Posterior cingulate gyrus (tissue), 11 donors: ENCODE measurements at regions not wholly inside any gene's neighbourhood (a gene's known extent, or its start where the extent isn't known, plus 50 kb on each side); places are given as distances from the start of the nearest gene placed in this dataset.

Experiments
- DNase-seq, 10 donors: peaks; one replicate each; pipeline versions ENCODE4 v3.0.0 to v3.0.0-alpha.2; 2020 to 2021; ENCODE audit warnings: mixed read lengths in 3 of 10
- intact Hi-C: fragments of 100-400 bp; cut with DNase I; formaldehyde crosslinking; loops from one replicate; pipeline ENCODE4 v1.15.1; 2023

DNA sequence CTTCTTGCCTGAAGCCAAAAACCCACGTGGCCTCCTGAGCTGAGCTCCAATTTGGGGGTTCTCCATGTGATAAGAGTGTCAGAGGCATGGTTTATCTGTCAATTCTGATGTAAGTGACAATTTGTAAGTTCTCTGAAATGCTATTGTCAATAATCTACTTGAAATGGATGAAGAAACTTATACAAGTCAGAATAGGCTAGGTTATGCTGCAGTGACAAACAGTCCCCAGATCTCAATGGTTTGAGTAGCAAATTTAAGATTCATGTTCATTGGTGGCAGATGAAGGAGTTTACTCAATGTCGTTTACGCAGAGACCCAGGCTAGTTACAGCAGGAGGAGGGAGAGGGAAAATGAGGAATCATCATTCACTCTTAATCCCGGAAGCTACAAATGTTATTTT lies 352.4 kb downstream of the KIF16B start:
- no peak for DNase-seq
- intact Hi-C loops: no loop called here

GRCh38 chr20:16219182-16219581 lies 354.1 kb downstream of the KIF16B start:
- DNase-seq: no peak
- intact Hi-C loops: no loop called here

DNA sequence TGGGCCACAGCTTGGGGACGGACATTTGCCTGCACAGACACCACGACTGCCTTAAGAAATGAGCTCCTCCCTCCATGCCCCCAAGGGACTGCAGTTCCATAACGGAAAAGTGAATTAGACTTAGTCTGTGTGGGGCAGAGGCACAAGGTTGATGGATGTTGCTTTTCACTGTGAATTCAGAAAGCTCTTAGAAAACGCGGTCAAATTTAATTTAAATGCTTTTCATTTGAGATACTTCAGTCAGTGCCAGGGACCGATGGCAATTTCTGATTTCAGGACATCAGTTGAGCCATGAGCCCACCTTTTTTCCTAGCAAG lies 356.4 kb downstream of the KIF16B start:
- DNase-seq: no peak
- intact Hi-C loops: no loop called here

DNA sequence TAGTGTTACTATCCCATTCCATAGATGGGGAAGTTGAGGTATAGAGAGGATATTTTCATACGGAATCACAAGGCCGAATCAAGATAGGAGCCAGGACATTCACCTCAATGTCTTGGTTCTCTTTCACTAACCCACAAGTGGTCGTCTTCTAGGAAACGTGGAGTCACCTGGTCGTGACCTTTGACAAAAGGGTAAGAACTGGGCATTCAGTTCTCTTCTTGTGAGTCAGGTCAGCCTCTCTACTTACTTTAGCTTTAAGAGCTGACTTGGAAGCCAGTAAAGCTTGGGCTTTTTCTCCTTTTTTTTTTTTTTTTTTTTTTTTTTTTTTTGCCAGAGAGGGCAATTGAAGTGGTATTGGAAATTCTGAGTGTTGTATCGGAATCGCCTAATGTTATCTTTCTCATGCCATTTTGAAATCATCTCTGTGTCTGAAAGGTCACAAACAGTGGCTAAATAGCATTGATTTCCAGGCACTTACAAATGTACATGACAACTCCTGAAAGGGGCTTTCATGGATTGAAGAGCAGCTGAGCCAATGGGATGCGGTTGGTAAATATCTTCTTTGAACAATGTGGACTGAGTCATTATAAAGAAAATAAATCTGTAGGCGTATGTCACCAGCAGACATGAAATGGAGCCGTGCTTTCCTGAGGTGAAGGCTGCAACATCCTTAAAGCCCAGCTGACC lies 356.9 kb downstream of the KIF16B start:
- intact Hi-C loops: no loop called here

GRCh38 chr20:16215041-16215440 lies 358.2 kb downstream of the KIF16B start:
- intact Hi-C loops: no loop called here
- no peak for DNase-seq

More for the DNA sequence above, 356.9 kb downstream of the KIF16B start:
- no peak for DNase-seq

DNA sequence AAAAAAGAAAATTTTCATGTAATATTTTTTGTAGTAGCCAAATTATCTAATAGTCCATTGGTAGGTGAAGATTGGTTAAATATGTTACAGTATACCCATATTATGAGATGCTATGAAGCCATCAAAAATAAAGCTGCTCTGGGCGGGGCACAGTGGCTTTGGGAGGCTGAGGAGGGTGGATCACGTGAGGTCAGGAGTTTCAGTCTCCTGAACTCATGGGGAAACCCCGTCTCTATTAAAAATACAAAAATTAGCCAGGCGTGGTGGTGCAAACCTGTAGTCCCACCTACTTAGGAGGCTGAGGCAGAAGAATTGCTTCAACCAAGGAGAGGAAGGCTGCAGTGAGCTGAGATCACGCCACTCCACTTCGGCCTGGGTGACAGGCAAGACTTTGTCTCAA lies 360.5 kb downstream of the KIF16B start:
- DNase-seq: no peak
- intact Hi-C loops: no loop called here

GRCh38 chr20:16209951-16210361 lies 363.3 kb downstream of the KIF16B start:
- DNase-seq: no peak
- intact Hi-C loops: no loop called here

- intact Hi-C loops: no loop called here
- DNase-seq: no peak
Observed at GRCh38 chr20:16209357-16209756, 363.9 kb downstream of the KIF16B start.

DNA sequence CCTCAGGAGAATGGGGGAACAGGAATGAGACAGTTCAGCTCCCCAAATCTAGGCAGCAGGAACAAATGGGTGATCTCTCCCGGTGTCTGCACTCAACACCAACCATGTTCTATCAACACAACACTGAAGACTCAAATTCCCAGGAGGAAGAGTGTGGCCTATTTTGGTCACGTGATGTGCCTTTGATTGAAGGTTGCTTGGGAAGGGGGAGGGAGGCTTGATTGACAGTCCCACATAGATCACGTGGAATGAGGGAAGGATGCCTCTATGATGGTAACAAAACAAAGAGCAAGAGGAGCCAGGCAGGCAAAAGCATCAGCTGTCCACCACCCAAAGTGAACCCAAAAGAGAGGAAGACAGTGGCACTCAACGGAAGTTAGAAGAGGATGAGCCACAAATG lies 364.8 kb downstream of the KIF16B start:
- no peak for DNase-seq
- intact Hi-C loops: no loop called here

GRCh38 chr20:16206817-16207216 lies 366.4 kb downstream of the KIF16B start:
- no peak for DNase-seq
- intact Hi-C loops: no loop called here

GRCh38 chr20:16205507-16205906 lies 367.7 kb downstream of the KIF16B start:
- intact Hi-C loops: no loop called here
- DNase-seq: no peak

- no peak for DNase-seq
- intact Hi-C loops: no loop called here
Observed at GRCh38 chr20:16203096-16203495, 370.2 kb downstream of the KIF16B start.

- intact Hi-C loops: no loop called here
Observed at GRCh38 chr20:16201191-16201590, 372.1 kb downstream of the KIF16B start.

DNA sequence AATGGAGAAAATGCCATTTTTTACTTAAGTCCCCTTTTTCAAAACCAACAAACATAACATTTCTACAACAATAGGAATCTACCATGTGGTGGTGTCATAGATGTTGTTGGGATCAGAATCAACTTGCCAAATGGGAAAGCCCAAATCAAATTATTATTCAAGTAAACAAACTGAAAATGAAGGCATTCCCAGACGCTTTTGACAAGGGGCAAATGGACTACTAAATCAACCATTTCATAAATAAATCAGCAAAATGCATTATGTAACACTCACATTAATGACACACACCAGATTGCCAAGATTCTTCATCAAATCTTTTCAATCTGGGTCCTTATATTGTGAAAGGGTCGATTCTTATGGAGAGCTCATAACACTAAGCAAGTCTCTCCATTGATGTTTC lies 375.6 kb downstream of the KIF16B start:
- intact Hi-C loops: no loop called here
- DNase-seq: no peak

More at GRCh38 chr20:16201191-16201590, 372.1 kb downstream of the KIF16B start:
- DNase-seq: no peak

- intact Hi-C loops: no loop called here
- DNase-seq: no peak
Observed at GRCh38 chr20:16195671-16196070, 377.6 kb downstream of the KIF16B start.

DNA sequence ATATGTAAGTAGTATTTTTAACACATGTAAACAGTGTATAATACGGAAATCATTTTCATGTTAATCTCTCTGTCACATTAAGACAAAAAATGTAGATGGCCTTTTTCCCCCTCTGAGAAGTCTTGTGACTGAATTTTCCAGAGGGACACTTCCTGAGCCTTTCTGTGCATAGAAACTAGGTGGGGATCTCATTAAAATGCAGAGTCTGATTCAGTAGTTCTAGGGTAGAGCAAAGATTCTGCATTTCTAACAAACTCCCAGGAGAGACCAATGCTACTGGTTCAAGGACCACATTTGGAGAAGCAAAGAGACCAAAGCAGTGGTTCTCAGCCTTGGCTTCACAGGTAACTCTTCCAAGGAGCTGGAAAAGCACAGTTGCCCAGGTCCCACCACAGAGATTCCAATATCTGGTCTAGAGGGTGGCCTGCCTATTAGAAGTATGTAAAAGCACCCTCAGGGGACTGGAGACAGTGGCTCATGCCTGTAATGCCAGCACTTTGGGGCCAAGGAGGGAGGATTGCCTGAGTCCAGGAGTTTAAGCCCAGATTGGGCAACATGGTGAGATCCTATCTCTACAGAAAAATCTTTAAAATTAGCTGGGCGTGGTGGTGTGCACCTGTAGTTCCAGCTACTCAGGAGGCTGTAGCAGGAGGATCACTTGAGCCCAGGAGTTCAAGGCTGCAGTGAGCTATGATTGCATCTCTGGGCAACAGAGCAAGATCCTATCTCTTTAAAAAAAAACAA lies 378.5 kb downstream of the KIF16B start:
- no peak for DNase-seq
- intact Hi-C loops: no loop called here

DNA sequence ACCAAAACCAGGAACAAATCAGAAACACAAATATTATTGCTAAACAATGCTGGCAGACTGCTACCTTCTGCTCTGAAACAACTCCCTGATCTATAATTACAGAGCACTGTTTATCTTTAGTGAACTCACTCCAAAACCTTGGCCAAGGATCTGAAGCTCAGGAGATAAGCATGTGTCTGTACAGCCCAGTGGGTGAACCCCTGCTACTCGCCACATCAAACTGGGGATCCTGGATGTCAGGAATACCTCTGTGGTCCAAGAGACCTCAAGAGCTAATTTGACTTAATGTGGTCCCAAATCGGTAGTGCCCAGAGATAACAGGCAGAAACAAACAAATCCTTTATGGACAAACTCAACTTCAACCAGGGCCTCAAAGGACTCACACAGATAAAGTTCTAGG lies 381.8 kb downstream of the KIF16B start:
- intact Hi-C loops: no loop called here
- no peak for DNase-seq

DNA sequence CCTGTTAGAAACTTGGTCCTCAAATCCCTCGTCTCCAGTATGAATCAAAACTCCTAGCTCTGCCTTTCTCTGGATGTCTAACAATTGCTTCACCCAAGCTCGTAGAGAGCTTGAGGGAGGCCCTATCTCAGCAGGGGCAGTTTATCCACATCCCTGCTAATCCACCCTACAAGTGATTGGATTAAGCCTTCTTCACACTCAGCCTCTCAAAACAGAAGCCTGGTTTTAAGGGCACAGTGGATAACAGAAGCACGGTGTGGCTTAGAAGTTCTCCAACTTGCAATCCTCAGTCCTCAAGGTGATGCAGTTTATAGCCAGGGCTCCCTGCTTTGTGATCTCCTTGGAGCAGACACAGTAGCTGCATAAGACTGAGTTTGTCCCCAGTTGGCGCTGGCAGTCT lies 383.9 kb downstream of the KIF16B start:
- DNase-seq: no peak
- intact Hi-C loops: no loop called here

DNA sequence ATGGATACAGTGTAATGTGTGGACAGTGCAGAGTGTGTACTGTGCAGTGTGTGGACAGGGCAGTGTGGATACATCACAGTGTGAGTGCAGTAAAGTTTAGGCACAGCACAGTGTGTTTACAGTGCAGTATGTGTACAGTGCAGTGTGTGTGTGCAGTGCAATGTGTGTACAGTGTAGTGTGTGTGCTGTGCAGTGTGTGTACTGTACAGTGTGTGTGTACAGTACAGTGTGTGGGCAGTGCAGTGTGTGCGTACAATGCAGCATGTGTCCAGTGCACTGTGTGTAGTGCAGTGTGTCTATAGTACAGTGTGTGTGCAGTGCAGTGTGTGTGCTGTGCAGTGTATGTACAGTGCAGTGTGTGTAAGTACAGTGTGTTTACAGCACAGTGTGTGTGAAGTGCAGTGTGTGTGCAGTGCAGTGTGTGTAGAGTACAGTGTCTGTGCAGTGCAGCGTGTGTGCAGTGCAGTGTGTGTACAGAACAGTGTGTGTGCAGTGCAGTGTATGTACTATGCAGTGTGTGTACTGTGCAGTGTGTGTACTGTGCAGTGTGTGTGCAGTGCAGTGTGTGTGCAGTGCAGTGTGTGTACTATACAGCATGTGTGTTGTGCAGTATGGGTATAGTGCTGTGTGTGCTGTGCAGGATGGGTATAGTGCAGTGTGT lies 385.2 kb downstream of the KIF16B start:
- DNase-seq: no peak
- intact Hi-C loops: no loop called here

DNA sequence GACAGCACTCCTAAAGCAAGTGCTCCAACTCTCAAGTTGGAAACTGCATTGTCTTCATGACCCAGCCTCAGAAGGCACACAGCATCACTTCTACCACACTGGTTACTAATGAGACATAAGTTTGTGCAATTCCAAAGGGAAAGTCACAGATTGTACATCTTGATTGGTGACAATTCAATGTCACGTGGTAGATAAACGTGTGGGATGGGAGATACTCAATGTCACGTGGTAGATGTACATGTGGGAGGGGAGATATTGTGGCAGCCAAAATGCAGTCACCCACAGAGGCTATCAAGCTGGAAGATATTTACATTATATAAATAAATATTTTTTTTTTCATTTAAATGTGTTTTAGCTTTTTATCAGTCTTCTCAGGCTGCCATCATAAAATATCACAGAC lies 393.3 kb downstream of the KIF16B start:
- intact Hi-C loops: no loop called here
- no peak for DNase-seq

- intact Hi-C loops: no loop called here
Observed at GRCh38 chr20:16179371-16179770, 393.9 kb downstream of the KIF16B start.

DNA sequence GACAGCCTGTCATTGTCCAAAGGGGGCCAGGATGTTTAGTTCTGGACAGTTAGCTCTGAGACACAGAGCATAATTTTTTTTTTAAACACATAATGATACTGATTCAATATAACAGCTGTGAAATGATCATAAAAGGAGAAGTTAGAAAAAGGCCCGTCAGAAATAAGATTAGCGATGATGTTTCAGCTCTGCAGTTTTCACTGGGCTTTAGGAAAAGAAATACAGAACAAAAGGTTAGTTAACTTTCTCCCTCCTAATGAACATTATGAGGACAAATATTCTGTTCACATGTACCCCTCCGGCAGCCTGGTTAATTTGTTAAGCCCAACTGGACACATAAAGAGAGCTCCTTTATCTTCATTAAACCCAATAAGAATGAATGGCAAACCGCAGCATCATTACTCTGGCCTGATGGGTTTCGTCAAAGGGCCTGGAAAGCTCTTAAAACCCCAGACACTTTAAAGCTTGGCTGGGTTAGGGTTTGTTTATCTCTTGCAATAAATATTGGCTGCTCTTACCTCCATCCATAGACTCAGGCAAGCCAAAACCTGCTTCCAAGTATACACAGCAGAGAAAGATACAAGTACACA lies 394.6 kb downstream of the KIF16B start:
- intact Hi-C loops: no loop called here
- no peak for DNase-seq

More at GRCh38 chr20:16179371-16179770, 393.9 kb downstream of the KIF16B start:
- no peak for DNase-seq
